HG02610 (cell line): ENCODE measurements at regions not wholly inside any gene's neighbourhood (a gene's known extent, or its start where the extent isn't known, plus 50 kb on each side); places are given as distances from the start of the nearest gene placed in this dataset.
"Not testable (repeated sequence)": the region's sequence is repeated elsewhere in the genome, so short reads cannot be mapped to it uniquely, and the experiment has no call there.

Experiments used
- ATAC-seq: cut with Tn5 transposase; IDR thresholded peaks from one replicate; pipeline ENCODE4 v1.9.1; 2021; ENCODE audit warnings: mild to moderate bottlenecking, moderate library complexity; ENCODE audit not compliant: unreplicated experiment

DNA sequence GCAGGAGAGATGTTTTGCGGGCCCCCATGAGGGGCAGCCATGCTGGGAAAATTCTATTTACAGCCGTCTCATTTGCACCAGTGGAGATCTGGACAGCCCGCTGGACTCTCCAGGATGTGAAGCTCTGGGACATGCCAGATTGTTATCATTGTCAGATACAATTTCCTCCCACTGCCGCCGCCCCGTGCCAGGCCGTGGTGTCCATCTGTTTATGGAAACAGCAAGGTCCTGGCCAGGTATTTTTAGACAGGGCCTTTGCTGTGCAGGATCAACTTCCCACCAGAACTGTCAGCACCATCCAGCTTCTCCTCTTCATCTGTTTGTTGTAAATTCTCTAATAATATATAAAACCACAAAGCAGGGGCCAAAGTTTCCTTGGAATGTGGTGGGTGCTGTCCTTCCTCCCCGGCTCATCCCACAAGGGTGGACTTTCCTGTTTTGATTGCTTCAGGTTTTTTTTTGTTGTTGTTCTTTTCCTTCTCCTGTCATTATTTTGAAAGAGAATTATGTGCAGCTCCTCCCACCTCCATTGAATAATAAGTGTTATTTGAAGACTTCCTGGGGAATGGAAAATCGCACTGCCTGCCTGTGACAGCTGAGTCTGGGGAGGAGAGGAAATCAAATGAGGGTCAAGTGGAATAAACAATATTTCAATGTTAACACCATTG is 398.1 kb downstream of the TNS1 start:
- no peak for ATAC-seq

DNA sequence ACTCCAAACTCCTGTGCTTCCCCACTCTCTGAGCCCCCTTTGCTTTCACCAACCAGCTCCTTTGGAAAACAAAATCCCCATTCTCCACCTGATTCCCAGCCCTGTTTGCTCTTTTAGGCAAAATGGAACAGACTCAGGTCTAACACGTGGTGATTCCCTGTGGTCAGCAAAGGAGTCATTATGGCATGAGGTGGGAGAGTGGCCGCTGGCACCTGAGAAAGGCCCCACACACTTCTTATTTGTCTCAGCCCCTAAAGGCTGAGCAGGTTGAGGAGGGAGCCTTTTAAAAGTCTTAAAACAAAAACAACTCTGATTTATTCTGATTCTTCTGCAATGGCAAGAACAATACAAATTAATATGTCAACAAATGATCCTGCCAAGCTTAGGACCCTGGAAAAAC is 401.2 kb downstream of the TNS1 start:
- ATAC-seq, result no peak

DNA sequence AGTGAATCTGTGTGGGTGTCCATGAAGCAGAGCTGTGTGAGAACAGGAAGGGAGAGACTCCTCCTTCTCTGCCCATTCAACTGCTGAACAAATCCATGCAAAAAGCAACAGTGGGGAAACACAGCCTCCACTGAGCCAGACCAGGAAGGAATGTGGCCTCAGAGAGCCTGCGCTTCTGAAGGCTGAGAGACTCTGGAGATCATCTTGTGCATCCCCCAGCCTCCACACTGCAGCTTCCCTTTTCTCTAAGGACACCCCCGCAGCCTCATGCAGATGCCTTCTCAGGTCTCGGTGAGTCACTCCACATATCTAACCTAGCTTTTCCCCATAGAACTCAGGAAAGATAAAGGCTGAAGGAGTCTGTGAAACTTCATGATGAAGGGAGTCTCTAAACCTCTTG is 402.9 kb downstream of the TNS1 start:
- ATAC-seq, result no peak

DNA sequence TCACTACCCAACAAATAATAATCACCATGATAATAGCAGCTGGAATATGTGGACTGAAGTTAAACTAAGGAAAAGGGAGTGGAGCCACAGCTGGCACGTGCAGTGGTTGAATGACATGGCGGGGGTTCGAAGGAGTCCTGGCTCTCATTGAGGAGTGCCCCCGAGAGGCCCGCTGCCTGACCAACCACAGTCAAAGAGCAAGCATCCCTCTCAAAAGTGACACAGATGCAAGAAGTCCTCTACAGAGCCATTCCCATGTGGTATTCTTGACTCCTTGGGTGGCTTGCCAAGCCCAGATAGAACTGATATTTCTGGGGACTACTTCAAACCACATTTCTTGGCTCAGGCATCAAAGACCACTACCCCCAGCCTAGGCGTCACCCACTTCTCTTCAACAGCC is 405.1 kb downstream of the TNS1 start:
- no peak for ATAC-seq

DNA sequence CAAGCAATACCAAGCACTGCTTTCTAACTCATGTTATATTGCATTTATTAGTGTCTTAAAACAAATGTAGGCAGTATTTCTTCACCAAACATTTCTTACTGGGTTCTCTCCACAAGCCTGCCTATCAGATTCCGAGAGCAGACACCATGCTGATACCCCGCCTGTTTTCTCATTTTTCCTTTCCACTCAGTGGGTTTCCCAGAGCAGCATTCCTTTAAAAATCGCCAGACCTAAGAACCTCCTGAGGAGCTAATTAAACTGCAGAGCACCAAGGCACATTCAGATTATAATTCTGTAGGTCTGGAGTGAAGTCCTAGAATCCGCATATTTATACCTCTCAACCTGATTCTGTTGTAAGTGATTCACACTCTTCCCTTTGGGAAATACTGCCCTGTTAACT is 405.6 kb downstream of the TNS1 start:
- ATAC-seq, result no peak

DNA sequence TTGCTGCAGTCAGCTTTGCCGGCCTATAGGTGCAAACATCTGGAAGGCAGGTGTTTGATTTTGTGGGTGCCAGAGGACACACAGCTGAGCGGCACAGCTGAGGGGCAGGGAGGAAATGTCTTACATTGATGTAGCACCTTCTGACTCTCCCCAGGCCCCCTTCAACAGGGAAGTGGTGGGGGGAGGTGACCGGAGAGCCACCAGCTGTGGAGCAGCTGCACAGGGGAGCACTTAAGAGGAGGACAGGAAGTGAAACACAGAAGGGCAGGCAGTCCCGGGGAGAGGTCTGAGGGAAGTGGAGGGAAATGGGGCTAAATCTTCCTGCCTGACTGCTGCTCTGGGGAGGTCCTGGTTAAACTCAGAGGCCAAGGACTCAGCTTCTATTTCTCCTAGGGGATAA is 409.1 kb downstream of the TNS1 start:
- no peak for ATAC-seq

DNA sequence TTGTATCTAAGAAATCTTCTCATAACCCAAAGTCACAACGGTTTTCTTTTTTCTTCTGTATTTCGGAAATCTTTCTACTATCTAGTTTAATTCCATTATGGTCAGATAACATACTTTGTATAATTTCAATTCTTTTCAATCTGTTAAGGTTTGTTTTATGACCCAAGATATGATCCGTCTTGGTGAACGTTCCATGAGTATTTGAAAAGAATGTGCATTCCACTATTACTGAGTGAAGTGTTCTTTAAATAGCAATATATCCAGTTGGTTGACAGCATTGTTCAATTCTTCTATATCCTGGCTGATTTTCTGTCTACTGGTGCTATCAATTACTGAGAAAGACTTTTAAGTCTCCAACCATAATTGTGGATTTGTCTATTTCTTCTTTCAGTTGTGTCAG is 414.5 kb downstream of the TNS1 start:
- no peak for ATAC-seq

DNA sequence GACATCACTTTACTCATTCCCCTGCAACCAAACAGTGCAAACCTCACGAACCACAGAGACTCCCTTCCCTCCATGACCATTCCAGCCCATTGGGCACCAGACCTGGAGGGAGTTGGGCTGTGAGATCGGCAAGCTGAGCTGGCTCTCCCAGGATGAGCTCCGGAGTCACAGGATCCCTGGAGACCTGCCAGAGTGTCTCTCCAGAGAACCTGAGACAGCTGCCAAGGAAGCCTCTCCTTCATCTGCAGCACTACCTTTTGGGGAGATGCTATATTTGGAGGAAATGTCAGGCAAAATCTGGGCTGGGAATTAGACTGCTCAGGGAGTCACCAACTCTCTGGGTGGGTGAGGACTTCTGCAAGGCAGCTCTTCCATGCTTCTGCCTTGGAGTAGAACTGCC is 417.4 kb downstream of the TNS1 start:
- ATAC-seq, result no peak

DNA sequence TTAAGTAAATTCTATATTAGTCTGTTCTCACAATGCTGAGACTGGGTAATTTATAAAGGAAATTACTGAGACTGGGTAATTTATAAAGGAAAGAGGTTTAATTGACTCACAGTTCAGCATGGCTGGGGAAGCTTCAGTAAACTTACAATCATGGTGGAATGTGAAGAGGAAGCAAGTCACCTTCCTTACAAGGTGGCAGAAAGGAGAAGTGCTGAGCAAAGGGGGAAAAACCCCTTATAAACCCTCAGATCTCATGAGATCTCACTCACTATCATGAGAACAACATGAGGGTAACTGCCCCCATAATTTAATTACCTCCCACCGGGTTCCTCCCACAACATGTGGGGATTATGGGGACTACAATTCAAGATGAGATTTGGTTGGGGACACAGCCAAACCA is 422.4 kb downstream of the TNS1 start:
- ATAC-seq, result not testable (repeated sequence)

DNA sequence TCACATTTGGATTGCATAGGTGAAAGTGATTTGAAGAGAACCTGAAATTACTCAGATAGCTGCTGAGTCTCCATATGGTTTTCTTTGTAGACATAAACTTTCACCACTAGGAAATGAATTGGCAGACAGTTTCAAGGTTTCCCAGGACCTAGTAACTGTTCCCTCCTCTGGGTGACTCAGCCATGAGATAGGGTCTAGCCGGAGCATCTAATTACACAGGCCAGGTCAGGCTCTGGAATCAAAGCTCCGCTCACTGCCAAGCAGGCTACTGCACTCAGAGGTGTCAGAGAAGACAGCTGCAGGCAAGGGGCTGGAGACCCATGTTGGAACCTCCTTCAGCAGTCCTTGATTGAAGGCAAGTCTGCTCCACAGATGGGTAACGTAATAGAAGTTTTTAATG is 429.2 kb downstream of the TNS1 start:
- ATAC-seq, result no peak

DNA sequence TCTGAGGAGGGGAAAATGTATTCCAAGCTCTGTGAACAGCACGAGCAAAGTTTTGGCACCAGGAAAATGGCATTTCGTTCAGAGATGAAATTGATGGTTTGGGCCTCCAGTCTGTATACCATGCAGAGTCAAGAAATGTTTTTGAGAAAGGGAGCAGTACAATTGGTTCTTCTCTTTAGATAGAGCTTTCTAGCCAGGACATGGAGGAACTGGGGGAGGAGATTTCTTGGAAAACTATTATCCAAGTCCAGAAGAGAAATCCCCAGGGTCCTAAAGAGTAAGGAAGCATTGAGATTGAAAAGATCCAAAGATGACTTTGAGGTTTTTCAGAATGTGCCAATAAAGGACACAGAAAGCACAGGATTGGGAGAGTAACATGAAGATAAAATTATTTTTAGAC is 432.4 kb downstream of the TNS1 start:
- no peak for ATAC-seq

DNA sequence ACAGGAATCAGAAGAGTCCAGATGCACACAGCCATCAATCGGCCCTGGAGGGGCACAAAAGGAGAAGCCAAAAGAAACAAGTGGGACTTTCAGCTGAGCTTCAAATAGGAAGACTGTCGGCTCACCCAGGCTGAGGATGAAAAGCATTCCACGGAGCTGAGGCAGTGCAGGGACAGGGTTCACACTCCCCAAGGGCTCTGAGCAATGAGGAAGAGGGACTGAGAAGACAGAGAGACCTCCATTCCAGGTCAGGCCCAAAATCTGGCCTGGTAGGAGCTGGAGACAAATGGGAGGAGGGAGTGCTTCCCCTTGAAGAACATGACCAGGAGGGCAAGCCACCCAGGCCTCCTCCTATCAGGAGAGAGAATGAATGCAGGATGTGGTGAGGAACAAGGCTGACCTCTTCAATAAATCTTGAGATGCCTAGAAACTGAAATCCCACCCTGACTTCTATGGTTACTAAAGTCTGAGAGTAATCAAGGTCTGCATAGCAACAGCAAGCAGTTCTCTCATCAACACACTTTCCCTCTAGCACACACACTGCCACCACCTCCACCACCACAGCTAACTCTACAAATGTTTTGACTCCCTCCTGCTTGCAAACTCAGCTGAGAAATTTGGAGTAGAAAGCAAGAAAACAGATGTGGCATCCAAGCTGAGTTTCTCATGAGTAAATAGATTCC is 434.4 kb downstream of the TNS1 start:
- ATAC-seq, result no peak

DNA sequence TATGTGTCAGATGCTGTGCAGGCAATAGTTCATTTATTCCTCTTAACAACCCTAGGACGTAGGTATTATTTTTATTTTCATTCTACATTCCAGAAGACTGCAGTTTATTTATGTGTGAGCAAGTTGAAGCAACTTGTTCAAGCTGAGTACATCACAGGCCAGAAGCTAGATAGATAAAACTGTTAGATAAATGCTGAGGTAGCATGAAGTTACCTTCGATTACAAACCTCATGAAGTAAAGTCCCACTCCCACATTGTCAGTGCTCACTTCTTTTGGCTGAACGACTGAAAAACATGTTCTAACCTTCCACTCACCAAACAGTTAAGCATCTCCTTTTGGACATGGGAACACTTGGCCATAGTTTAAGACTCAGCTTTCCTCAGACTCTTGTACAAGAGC is 439.2 kb downstream of the TNS1 start:
- ATAC-seq, result no peak

DNA sequence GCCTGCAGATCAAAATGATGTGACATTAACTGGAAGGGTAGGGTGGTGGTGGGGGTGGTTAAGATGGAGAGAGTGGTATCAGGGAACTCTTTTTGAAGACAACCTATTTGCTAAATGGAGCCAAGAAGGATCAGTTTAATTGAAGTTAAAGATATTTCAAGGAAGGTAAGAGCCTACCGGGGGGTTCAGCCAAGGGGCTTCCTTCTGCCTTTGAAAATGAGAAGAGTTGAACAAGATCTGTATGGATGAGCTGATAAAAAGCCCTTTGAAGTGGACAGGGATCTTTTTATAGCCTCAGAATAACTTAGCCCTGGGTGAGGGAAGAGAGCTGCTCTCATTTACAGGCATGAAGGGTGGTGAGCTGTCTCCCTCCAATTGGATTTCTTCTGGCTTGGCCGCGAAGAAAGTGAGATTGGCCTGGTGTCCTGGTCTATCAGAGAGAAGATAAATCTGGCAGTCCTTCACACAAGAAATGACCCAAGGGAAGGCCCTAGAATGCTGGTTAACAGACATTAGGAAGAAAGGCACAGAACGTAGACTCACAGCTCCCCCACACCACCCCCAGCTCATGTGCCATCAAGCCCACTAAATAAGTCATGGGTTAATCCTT is 439.8 kb downstream of the TNS1 start:
- no peak for ATAC-seq

DNA sequence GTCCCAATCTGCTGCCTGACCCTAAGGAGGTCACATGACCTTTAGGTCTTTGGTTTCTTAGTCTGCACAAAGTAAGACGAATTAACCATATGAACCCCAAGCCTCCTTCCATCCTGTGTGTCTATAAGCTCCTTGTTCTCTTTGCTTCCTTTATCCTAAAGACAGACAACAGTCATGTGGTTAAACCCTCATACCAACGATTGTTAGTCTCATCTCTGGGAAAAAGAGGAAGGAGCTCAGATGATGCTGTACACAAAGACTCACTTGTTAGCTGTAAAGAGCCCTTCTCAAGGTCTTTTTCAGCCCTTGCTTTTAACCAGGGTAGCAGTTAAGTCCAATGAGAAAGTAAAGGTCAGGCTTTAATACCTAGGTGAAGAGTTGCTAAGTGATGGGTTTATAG is 443.7 kb downstream of the TNS1 start:
- ATAC-seq, result no peak

DNA sequence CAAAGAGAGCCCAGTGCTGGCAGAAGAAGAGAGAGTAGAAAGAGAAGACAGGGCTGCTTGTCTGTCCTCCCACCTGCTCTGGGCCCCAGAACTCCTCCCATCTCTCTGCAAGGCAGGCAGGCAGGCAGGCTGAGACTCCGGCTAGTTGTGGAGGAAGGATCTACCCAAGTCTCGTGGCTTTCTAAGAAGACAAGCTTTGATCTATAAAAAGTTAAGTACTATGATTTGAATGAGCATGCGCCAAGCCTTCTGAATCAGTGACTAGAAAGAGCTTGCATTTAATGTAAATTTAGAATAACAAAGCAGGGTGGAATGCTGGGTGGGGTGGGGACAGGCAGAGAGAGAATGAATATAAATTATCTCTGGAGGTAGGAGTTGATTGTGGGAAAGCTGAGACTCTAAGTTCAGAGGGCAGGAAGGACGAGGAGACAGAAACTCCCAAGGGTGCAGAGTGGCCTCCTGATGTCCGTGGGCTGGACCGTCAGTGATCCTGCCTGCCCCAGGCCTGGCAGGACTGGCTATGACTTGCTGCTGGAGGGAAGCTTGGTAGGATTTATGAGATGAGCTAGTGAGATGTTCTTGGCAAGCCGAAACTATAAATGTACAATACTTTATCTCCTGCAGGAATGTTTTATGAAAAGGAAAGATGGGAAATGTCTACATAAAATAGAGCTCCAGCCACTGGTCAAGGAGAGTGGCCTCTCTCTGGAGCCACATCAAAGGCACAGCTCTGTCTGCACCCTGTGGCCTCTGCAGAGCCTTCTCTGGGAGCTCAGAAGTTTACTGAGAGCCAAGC is 447.5 kb downstream of the TNS1 start:
- ATAC-seq, result no peak

DNA sequence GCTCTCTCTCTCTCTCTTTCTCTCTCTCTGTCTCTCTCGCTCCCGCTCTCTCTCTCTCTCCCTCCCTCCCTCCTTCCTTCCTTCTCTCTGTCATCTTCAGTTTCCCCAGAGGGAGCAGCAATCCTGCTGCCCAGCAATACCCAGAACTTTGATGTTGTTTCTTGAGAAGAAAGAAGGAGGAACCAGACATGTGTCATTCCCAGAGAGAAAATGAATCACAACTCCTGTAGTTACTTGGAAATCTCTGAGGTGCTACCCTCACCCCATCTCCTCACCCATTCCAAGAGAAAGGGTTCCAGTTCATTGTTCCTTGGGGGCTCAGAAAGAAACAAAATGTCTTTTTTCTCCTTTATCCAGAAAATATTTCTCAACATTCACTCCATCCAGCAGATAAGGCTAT is 449.1 kb downstream of the TNS1 start:
- no peak for ATAC-seq

DNA sequence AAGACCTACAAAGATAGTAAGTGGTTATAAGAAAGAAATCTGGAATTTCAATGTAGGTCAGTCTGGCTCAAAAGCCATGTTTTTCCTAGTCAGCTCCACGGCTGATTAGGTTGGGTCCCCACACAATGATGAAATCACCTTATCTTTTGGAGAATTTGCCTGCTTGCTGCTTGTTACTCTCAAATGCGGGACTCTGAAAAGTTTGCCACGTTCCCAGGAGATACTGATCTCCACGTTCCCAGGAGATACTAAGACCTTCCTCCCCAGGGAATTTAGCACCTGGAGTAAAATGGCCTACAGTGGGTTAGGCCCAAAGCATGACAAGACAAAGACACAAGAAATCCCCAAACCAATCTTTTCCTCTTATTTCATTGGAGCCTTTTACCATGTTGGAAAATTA is 449.6 kb downstream of the TNS1 start:
- no peak for ATAC-seq

DNA sequence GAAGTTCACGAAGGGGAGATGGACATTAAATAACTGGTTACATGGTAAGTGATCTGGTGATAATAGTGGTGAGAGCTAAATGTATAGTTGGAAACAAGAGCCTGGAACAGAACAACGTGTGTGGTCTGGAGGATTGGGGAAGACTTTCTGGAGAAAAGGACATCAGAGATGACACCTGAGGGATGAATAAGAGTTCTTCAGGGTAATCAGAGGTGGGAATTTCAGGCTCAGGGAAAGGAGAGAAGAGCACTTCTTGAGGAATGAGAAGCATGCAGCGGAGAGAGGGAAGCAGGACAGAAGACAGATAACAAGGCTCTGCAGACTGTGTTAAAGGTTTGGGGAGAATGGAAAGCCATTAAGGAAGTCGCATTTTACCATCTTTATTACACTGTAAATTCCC is 450.7 kb downstream of the TNS1 start:
- ATAC-seq, result no peak

DNA sequence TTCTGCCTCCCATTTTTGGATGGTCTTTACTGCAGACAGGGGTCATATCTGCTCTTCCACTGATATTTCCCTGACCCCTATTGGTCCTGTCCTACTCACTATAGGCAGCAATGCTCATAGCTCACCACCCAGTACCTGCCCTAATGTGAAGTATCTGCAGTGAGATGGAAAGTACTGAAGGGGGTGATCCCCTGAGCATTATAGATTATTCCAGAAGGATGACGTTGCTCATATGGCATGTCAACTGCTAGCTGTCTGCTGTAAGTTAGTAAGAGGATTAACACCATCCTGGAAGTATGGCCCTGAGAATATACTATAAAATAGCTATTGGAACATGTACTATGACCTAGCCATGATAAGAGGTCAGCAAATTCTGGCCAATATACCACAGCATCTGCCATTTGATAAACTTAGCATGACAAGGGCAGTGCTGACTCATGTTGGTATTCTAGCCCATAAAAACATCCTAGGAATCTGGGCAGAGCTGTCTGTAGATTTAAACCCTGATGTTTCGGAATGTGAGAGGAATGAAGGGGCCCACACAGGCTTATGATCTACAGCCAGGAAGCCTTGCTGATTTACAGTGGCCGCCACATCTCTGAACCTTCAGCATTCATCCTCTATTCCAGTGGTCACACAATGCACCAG is 451.4 kb downstream of the TNS1 start:
- no peak for ATAC-seq

DNA sequence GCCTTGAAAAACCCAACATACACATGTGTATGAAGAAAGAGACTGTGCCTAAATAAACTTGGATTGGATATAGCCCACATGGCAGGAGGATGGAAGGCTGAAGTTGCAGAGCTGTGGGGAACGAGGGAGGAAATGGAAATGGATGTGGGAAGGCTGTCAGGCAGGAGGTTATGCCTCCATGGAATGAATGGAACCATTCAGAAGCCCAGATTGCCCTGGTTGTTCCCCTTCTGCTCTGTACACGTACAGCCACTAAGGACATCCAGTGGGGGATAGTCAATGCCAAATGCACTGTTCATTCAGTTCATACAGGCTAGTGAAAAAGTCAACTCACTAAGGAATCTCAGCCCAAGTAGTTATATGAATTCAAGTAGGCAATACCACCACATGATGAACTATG is 463.7 kb downstream of the TNS1 start:
- no peak for ATAC-seq
